ENCODE measurements at regions not wholly inside any gene's neighbourhood (a gene's known extent, or its start where the extent isn't known, plus 50 kb on each side); places are given as distances from the start of the nearest gene placed in this dataset.

DNA sequence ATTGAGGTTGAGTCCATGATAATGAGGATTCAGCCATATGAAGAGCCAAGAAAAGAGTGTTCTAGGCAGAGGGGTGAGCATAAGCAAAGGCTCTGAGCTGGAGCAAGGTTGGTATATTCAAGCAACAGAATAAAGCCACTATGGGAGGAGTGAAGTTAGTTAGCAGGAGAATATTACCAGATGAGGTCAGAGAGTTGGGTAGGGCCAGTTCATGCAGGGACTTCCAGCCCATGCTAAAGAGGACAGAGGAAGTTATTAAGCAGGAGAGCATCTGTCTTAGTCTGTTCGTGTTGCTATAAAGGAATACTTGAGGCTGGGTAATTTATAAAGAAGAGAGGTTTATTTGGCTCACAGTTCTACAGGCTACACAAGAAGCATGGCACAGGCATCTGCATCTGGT is 57.1 kb upstream of the ATG10 start:
- Histone ChIP-seq H3K4me3 (ENCODE audit: insufficient read depth, low read depth, low read length) (no peak overlapping the region), H2BK15ac (ENCODE audit: low read depth, low read length) (no peak overlapping the region), H2AK5ac (ENCODE audit: low read depth, low read length) (no peak overlapping the region), H3K18ac (ENCODE audit: low read depth, low read length) (no peak overlapping the region), H4K5ac (ENCODE audit: low read depth, low read length) (no peak overlapping the region), H2AFZ (replicated peaks; ENCODE audit: low read length, poor library complexity) (no peak overlapping the region), H3K4me1 (ENCODE audit: control insufficient read depth, insufficient read depth, low read length) (no peaks in the 10 kb centered on the region), H3K4me2 (ENCODE audit: low read depth, low read length) (no peak overlapping the region), H4K8ac (ENCODE audit: low read depth in 2 of 2, low read length in 2 of 2) (no peak overlapping the region), H2BK120ac (ENCODE audit: low read depth, low read length) (no peak overlapping the region), H4K20me1 (ENCODE audit: insufficient read depth, low read length) (no peaks in the 10 kb centered on the region), H3K23ac (ENCODE audit: low read depth, low read length) (no peak overlapping the region), H3K27ac (ENCODE audit: insufficient read depth, low read length) (no peak overlapping the region), H2BK5ac (ENCODE audit: low read depth, low read length, poor library complexity, severe bottlenecking) (no peak overlapping the region), H3K79me1 (ENCODE audit: low read depth in 1 of 2, low read length in 2 of 2) (no peaks in the 10 kb centered on the region), H2BK20ac (ENCODE audit: low read depth, low read length) (no peak overlapping the region), H3K9me3 (ENCODE audit: control insufficient read depth, insufficient read depth, low read length) (no peaks in the 10 kb centered on the region), H2AK9ac (replicated peaks; ENCODE audit: low read depth, low read length, poor library complexity) (no peak overlapping the region), H3K36me3 (ENCODE audit: control insufficient read depth, insufficient read depth, low read length) (no peaks in the 10 kb centered on the region), H4K91ac (ENCODE audit: insufficient read depth, low read depth, low read length) (no peak overlapping the region), H3K56ac (ENCODE audit: extremely low read depth, insufficient read depth, low read length) (no peak overlapping the region), H3K27me3 (ENCODE audit: control insufficient read depth, insufficient read depth, low read length) (no peaks in the 10 kb centered on the region; the same call in 1 of the 2 replicates), H3K9ac (ENCODE audit: low read depth, low read length) (no peak overlapping the region), H3K9me1 (ENCODE audit: insufficient read depth, low read length) (no peaks in the 10 kb centered on the region), H3K4ac (ENCODE audit: low read depth, low read length) (no peak overlapping the region), H3K14ac (replicated peaks; ENCODE audit: low read depth, low read length) (no peak overlapping the region)
- TF ChIP-seq CTCF (conservative IDR thresholded peaks at IDR 0.05; ENCODE audit: low read depth, low read length) (no peak), RCOR1 (IDR thresholded peaks at IDR 0.05; ENCODE audit: insufficient replicate concordance, low read length) (no peak), CEBPB (IDR thresholded peaks at IDR 0.05; ENCODE audit: low read depth, low read length) (no peak), NFE2L2 (IDR thresholded peaks at IDR 0.05; ENCODE audit: low read depth, low read length) (no peak), ELK1 (IDR thresholded peaks at IDR 0.05; ENCODE audit: borderline replicate concordance, low read depth, low read length) (no peak), RFX5 (IDR thresholded peaks at IDR 0.05; ENCODE audit: low read depth, low read length) (no peak), MXI1 (IDR thresholded peaks at IDR 0.05; ENCODE audit: borderline replicate concordance, low read depth, low read length) (no peak)
- ATAC-seq (ENCODE audit: low read depth) (no peak), DNase-seq (no peak)
- 67% methylated on average over 1 of the region's 1 CpG; no CpG with 5 or more reads in 1 of the 2 experiments for WGBS, 2 experiments (ENCODE audit: extremely low coverage in 2 of 2, insufficient read length in 1 of 2)
- BruUV-seq (replicated peaks) = no TSS peak
- dilution Hi-C loops (cut with HindIII; ENCODE audit: low sequenced_read_pairs, unreplicated experiment) (no loop called here), intact Hi-C loops (cut with micrococcal nuclease) (no loop called here), in situ Hi-C loops (cut with MboI; ENCODE audit: low sequenced_read_pairs) (no loop called here)
- POLR2A ChIA-PET (ENCODE audit: unreplicated experiment) = no interaction called here
- CTCF ChIA-PET = no interaction called here
